Activated T-cell treated with anti-CD3 and anti-CD28 coated beads for 24 hours (primary cell): ENCODE measurements at regions not wholly inside any gene's neighbourhood (a gene's known extent, or its start where the extent isn't known, plus 50 kb on each side); places are given as distances from the start of the nearest gene placed in this dataset.
"Not testable (repeated sequence)": the region's sequence is repeated elsewhere in the genome, so short reads cannot be mapped to it uniquely, and the experiment has no call there.

Experiments used
- DNase-seq: peaks from one replicate; pipeline ENCODE4 v3.0.0-alpha.2; 2020; ENCODE audit warnings: low read depth

DNA sequence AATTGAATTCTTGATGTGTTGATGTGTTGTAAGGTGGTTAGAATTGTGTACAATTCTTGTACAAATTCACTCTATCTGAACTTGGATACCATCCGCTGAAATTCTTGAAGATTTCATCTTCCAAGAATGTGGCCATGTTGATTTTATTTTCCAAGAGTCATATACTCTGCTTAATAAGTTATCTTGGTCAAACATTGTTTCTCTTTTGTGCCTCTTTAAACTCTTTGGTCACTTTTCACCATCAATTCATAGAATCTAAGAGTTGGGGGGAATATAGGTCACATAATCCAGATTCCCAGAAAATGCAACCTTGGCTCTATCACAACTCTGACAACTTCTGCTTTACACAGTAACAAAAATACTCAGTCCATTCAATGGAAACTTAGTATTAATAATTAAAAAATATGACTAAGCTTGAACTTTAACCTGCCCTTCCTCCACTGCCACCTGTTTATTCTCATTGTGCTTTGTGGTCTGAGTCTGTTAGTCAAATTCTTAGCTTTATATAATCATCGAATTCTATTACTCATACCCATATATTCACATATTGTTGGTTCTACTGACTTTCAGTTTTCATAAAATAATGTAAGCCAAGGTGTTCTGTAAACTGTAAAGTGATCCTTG lies 373.2 kb downstream of the LMO7 start:
- DNase-seq: no peak

GRCh38 chr13:76004416-76004815 lies 368.3 kb downstream of the LMO7 start:
- no peak for DNase-seq

GRCh38 chr13:76000131-76000530 lies 364.0 kb downstream of the LMO7 start:
- DNase-seq: no peak

- DNase-seq: no peak
Observed at GRCh38 chr13:75996582-75996981, 360.5 kb downstream of the LMO7 start.

- DNase-seq: no peak
Observed at GRCh38 chr13:75995966-75996365, 359.8 kb downstream of the LMO7 start.

DNA sequence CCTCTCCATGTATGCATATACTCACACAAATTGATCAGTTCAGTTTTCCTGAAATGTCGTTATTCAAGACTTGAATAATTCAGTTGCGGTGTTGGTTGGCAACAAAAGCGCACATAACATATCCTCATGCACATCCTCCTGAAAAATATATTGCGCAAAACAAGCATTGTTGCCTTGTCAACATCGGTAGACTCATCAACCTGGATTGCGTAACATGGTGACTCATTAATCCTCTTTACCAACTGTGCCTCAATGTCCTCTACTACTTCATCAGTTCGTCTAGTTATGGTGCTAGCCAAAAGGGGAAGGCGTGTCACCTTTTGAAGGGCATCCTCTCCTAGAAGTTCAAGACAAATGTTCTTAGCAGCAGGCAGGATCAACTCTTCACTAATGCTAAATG lies 357.7 kb downstream of the LMO7 start:
- no peak for DNase-seq

- no peak for DNase-seq
Observed at GRCh38 chr13:75993241-75993640, 357.1 kb downstream of the LMO7 start.

- DNase-seq: no peak
Observed at GRCh38 chr13:75986818-75987217, 350.7 kb downstream of the LMO7 start.

- no peak for DNase-seq
Observed at GRCh38 chr13:75985132-75985531, 349.0 kb downstream of the LMO7 start.

DNA sequence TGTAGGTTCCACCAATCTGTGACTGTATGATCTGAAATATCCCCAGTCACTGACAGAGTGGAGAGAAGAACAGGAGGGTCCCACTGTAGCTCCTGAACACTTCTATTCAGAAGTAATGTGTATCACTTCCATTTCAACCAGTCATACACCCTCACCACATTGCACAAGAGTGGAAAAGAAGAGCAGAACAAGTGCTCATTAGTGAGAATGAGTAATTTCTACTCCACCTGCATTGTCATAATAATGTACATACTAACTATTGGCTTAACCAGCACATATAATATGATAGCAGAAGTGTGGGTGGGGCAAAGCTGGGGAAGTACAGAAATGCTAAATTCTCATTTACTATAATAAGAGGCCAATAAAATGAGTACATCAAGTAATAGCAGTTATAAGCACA lies 342.7 kb downstream of the LMO7 start:
- DNase-seq: no peak

GRCh38 chr13:75968103-75968838 lies 332.1 kb downstream of the LMO7 start:
- DNase-seq: no peak

DNA sequence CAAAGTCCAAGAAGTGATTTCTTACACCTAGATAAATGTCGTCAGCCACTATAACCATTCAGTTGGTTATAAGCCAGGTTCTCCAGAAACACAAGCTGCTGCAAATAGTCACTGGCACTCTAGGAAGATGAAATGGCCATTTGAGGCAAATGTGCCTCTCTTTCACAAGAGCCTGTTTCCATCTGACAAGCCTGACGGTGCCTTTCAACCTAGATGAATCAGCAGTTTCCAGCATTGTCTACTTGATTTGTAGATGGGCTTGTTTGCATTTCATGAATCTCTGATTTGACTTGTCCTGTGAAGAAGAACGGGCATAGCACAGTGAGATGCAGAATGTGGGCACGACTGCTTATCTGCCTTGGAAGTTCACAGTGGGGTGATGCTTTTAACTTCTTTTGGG lies 327.2 kb downstream of the LMO7 start:
- no peak for DNase-seq

GRCh38 chr13:75961911-75962310 lies 325.8 kb downstream of the LMO7 start:
- DNase-seq: no peak

DNA sequence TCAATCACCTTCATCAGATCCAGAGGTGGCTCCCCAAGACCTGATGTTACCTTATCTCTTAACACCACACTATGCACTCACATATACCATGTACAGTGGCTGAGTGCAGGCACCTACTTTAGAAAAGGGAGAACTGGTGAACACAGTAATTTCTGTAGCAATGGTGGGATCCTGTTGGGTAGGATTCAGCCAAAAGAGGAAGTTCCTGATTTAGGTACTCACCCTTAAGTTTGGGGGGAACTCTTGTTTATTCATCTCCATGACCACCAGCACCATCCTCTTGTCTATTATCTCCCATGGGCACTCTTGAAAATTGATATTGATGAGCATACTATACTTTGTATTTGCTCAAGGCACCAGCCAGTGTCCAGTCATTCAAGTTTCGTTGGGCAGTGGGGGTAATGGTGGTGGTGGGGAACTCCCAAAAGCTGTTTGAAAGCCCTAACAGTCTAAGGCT lies 324.4 kb downstream of the LMO7 start:
- no peak for DNase-seq

- no peak for DNase-seq
Observed at GRCh38 chr13:75959861-75960481, 323.8 kb downstream of the LMO7 start.

DNA sequence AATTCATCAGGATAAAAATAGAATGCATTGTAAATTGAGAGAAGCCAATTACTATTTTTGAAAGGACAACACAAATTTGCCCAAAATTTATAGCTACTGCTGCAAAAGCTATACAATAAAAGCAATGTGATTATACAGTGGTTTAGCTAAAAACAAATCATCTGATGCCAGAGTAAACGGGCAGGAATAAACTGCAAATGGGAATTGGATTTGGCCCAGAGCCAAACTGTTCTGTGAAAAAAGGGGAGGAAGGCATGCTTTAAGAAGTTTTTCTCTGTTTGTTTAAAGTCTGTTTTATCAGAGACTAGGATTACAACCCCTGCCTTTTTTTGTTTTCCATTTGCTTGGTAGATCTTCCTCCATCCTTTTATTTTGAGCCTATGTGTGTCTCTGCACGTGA lies 317.5 kb downstream of the LMO7 start:
- DNase-seq: not testable (repeated sequence)

DNA sequence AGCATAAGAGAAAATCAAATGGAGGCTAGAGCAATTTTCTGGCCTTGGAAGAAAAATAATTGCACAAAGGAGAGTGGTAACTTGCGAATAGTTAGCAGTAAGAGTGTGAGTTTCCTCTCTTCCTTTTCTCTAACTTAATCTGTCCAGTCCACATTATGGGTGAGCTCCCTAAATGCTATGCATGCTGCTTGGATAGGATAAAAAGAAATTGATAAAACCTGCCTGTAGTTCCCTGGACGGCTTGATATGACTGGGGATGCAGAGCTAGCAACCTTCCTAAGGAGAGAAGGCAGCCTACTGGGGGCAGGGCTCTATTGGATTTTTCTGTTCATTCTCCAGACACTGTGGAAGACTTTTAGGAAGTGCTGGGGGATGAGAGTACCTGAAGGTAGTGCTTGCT lies 311.3 kb downstream of the LMO7 start:
- no peak for DNase-seq

- DNase-seq: no peak
Observed at GRCh38 chr13:75946536-75947284, 310.6 kb downstream of the LMO7 start.

- DNase-seq: no peak
Observed at GRCh38 chr13:75945841-75946482, 309.8 kb downstream of the LMO7 start.

DNA sequence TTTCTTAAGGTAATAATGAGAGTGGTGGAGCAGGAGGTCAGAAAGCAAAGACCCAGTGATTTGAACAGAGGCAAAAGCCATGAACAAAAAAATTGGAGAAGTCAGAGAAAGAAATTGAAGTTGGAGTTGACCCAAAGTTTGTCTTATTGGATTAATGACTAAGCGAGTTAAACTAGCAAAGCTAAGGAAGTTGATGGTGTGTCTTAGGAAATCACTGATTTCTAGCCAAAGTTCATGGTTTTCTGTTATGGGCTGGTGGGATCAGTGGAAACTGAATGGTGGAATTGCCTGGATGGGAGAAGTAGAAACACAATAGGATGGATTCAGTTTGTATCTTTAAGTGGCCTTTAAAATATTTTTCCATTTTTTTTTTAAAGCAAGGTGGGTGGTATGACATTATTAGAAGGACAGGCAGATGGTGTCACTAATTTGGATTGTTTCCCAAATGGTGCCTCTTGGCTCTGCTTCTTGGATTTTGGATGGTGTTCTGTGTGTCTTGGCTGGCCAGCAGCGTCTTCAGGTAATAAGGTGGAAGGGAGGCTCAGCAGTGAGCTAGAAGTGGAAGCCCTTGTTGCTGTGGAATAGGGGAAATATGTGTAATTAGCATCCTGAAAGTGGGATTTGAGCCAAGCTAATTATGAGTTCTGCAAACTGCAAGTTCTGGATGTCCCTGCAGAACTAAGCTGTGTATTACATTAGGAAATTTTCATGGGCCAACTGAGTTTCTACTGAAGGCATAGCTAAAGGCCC lies 302.9 kb downstream of the LMO7 start:
- no peak for DNase-seq

DNA sequence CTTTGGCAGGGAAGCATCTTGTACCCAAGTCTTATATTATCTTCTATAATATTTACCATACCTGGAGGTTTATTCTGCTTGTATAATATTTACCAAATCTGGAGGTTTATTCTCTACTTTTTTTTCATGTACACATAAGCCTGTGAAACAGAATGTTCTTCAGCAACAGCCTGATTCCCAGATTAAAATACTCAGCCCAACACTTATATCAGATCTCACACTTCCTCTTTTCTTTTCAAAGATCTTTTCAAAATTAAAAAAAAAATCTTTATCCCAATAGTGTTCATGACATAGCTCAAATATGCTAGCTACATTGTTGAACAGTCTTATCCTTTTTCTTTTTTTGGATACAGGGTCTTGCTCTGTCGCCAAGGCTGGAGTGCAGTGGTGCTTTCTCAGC lies 300.7 kb downstream of the LMO7 start:
- DNase-seq: no peak
